H9 (cell line): ENCODE measurements at regions not wholly inside any gene's neighbourhood (a gene's known extent, or its start where the extent isn't known, plus 50 kb on each side); places are given as distances from the start of the nearest gene placed in this dataset.

Experiments
- DNase-seq: peaks from one replicate; pipeline ENCODE4 v3.0.0-alpha.2; 2017
- H2AFZ ChIP-seq: one replicate; pipeline ENCODE4 v1.6.1; 2013; ENCODE audit warnings: mild to moderate bottlenecking, low read length, control low read depth, moderate library complexity
- H2AK5ac ChIP-seq: 2 replicates; pipeline ENCODE4 v1.6.1; 2013; ENCODE audit warnings: low read length, control low read depth, mixed read lengths; ENCODE audit not compliant: insufficient read length
- H2BK120ac ChIP-seq: one replicate; pipeline ENCODE4 v1.6.1; 2013; ENCODE audit warnings: low read depth, mild to moderate bottlenecking, low read length, control low read depth, inconsistent platforms; ENCODE audit not compliant: poor library complexity, severe bottlenecking
- H2BK12ac ChIP-seq: 2 replicates; pipeline ENCODE4 v1.6.1; 2013; ENCODE audit warnings: low read length, control low read depth, mixed read lengths, low read depth; ENCODE audit not compliant: insufficient read length
- H2BK15ac ChIP-seq: 2 replicates; pipeline ENCODE4 v1.6.1; 2013; ENCODE audit warnings: low read depth, low read length, control low read depth
- H2BK20ac ChIP-seq: one replicate; pipeline ENCODE4 v1.6.1; 2013; ENCODE audit warnings: low read depth, mild to moderate bottlenecking, low read length, control low read depth, inconsistent platforms; ENCODE audit not compliant: poor library complexity, severe bottlenecking
- H2BK5ac ChIP-seq: 2 replicates; pipeline ENCODE4 v1.6.1; 2013; ENCODE audit warnings: low read length, control low read depth, mixed read lengths; ENCODE audit not compliant: insufficient read length
- H3K14ac ChIP-seq: 2 replicates; pipeline ENCODE4 v1.6.1; 2013; ENCODE audit warnings: low read length, control low read depth; ENCODE audit not compliant: insufficient read depth
- H3K18ac ChIP-seq: 2 replicates; pipeline ENCODE4 v1.6.1; 2013; ENCODE audit warnings: low read depth, mild to moderate bottlenecking, mixed read lengths, low read length, control low read depth; ENCODE audit not compliant: insufficient read length
- H3K23ac ChIP-seq: 2 replicates; pipeline ENCODE4 v1.6.1; 2013; ENCODE audit warnings: low read length, control low read depth, mixed read lengths, low read depth; ENCODE audit not compliant: insufficient read length
- H3K23me2 ChIP-seq: 2 replicates; pipeline ENCODE4 v1.6.1; 2013; ENCODE audit warnings: low read depth, mild to moderate bottlenecking, mixed read lengths, low read length, control low read depth; ENCODE audit not compliant: insufficient read length, poor library complexity, severe bottlenecking
- H3K27ac ChIP-seq: 2 replicates; pipeline ENCODE4 v1.5.1; 2013; ENCODE audit warnings: low read length, control low read depth, mixed read lengths, low read depth; ENCODE audit not compliant: insufficient read length
- H3K27me3 ChIP-seq: 2 replicates; pipeline ENCODE4 v1.6.1; 2013; ENCODE audit warnings: low read length, control low read depth, inconsistent platforms; ENCODE audit not compliant: insufficient read depth
- H3K4ac ChIP-seq: 2 replicates; pipeline ENCODE4 v1.6.1; 2013; ENCODE audit warnings: low read depth, mild to moderate bottlenecking, control low read depth, inconsistent platforms, low read length, moderate library complexity
- H3K4me1 ChIP-seq: 2 replicates; pipeline ENCODE4 v1.6.1; 2013; ENCODE audit warnings: low read length, control low read depth, inconsistent platforms; ENCODE audit not compliant: insufficient read depth
- H3K4me2 ChIP-seq: 2 replicates; pipeline ENCODE4 v1.6.1; 2013; ENCODE audit warnings: low read length, control low read depth, mixed read lengths; ENCODE audit not compliant: insufficient read length, insufficient read depth
- H3K56ac ChIP-seq: 2 replicates; pipeline ENCODE4 v1.6.1; 2013; ENCODE audit warnings: low read depth, mild to moderate bottlenecking, mixed read lengths, low read length, control low read depth; ENCODE audit not compliant: insufficient read length
- H3K79me1 ChIP-seq: 2 replicates; pipeline ENCODE4 v1.6.1; 2013; ENCODE audit warnings: low read depth, mild to moderate bottlenecking, moderate library complexity, low read length, control low read depth, inconsistent platforms; ENCODE audit not compliant: insufficient read depth, poor library complexity, severe bottlenecking
- H3K79me2 ChIP-seq: 2 replicates; pipeline ENCODE4 v1.6.1; 2013; ENCODE audit warnings: low read length, control low read depth, inconsistent platforms; ENCODE audit not compliant: insufficient read depth
- H3K9ac ChIP-seq: 2 replicates; pipeline ENCODE4 v1.6.1; 2013; ENCODE audit warnings: low read length, control low read depth, mixed read lengths; ENCODE audit not compliant: insufficient read length; ENCODE audit errors: extremely low read depth
- H3K9me3 ChIP-seq: one replicate; pipeline ENCODE4 v1.6.1; 2013; ENCODE audit warnings: low read depth, low read length, inconsistent platforms; ENCODE audit not compliant: control insufficient read depth
- H3T11ph ChIP-seq: one replicate; pipeline ENCODE4 v1.6.1; 2013; ENCODE audit warnings: mild to moderate bottlenecking, low read length, control low read depth, inconsistent platforms
- H4K20me1 ChIP-seq: one replicate; pipeline ENCODE4 v1.6.1; 2013; ENCODE audit not compliant: control insufficient read depth, insufficient read length, insufficient read depth
- H4K5ac ChIP-seq: 2 replicates; pipeline ENCODE4 v1.6.1; 2013; ENCODE audit warnings: low read depth, mild to moderate bottlenecking, mixed read lengths, low read length, control low read depth; ENCODE audit not compliant: insufficient read length
- H4K8ac ChIP-seq: replicated peaks from 2 replicates; pipeline ENCODE4 v1.6.1; 2013; ENCODE audit warnings: low read length, control low read depth, mixed read lengths, low read depth; ENCODE audit not compliant: insufficient read length
- H4K91ac ChIP-seq: 2 replicates; pipeline ENCODE4 v1.6.1; 2013; ENCODE audit warnings: low read depth, mild to moderate bottlenecking, moderate library complexity, mixed read lengths, low read length, control low read depth; ENCODE audit not compliant: insufficient read length
- H3K27ac Mint-ChIP-seq, 3 experiments: 2 replicates in 2 of 3; 3 replicates in 1 of 3; pipeline ENCODE4 v1.8.0; 2020 to 2021; ENCODE audit warnings: mixed read lengths in 3 of 3, mild to moderate bottlenecking in 1 of 3, moderate library complexity in 1 of 3
- H3K27me3 Mint-ChIP-seq: 2 replicates; pipeline ENCODE4 v1.8.0; 2021; ENCODE audit warnings: low read depth, mild to moderate bottlenecking, moderate library complexity, mixed read lengths
- H3K36me3 Mint-ChIP-seq, 3 experiments: 2 replicates in 2 of 3; 3 replicates in 1 of 3; pipeline ENCODE4 v1.8.0; 2020 to 2021; ENCODE audit warnings: low read depth in 3 of 3, mixed read lengths in 3 of 3; ENCODE audit not compliant: insufficient read depth in 1 of 3
- H3K4me1 Mint-ChIP-seq, 2 experiments: 2 replicates each; pipeline ENCODE4 v1.8.0; 2020; ENCODE audit warnings: mixed read lengths in 2 of 2
- H3K4me3 Mint-ChIP-seq, 2 experiments: 2 replicates in 1 of 2; 3 replicates in 1 of 2; pipeline ENCODE4 v1.8.0; 2020 to 2021; ENCODE audit warnings: mild to moderate bottlenecking in 2 of 2, mixed read lengths in 2 of 2, moderate library complexity in 1 of 2
- H3K9me3 Mint-ChIP-seq, 2 experiments: 2 replicates in 1 of 2; 3 replicates in 1 of 2; pipeline ENCODE4 v1.8.0; 2020; ENCODE audit warnings: mild to moderate bottlenecking in 2 of 2, mixed read lengths in 2 of 2, moderate library complexity in 1 of 2
- CTCF ChIP-seq: fragments of 200-600 bp; sonication (generic); conservative IDR thresholded peaks from 3 replicates; pipeline ENCODE4 v1.8.0; 2021; ENCODE audit warnings: antibody characterized with exemption, mild to moderate bottlenecking
- WGBS: extraction: QIAGEN DNeasy Blood & Tissue Kit; methylation state at CpG from one replicate; pipeline ENCODE4 v1.1.7; 2013; ENCODE audit warnings: missing lambda C conversion rate, low lambda C conversion rate, mixed read lengths; ENCODE audit not compliant: insufficient read length; ENCODE audit errors: extremely low coverage; 5-methylcytosine and 5-hydroxymethylcytosine counted together

- no peaks in the 10 kb centered on the region for H3K9me3 ChIP-seq
- no peak overlapping the region for H3K18ac ChIP-seq
- no peaks in the 10 kb centered on the region for H4K20me1 ChIP-seq
- DNase-seq = no peak
- H3K4me1 ChIP-seq = no peaks in the 10 kb centered on the region
- no peak overlapping the region for H4K91ac ChIP-seq
- no peak overlapping the region for H2BK12ac ChIP-seq
- no peaks in the 10 kb centered on the region for H3K27me3 ChIP-seq
- no peak overlapping the region for H3K4ac ChIP-seq
- H2BK20ac ChIP-seq = no peak overlapping the region
- no peak overlapping the region for H3K23ac ChIP-seq
- H3K79me1 ChIP-seq = no peaks in the 10 kb centered on the region
- H3K9ac ChIP-seq = no peak overlapping the region
- Mint-ChIP-seq H3K27me3 (peaks cover 2% of the 10 kb centered on the region), H3K4me3 (no peak overlapping the region), H3K27ac (no peak overlapping the region), H3K36me3 (no peaks in the 10 kb centered on the region; a peak in 1 of 7 replicates), H3K9me3 (peaks cover 0 to 7% of the 10 kb centered on the region in 2 experiments; a peak in 1 of 5 replicates), H3K4me1 (peaks cover 14 to 15% of the 10 kb centered on the region in 2 experiments)
- no peak overlapping the region for H3K14ac ChIP-seq
- H3T11ph ChIP-seq = no peak overlapping the region
- no peak overlapping the region for H2BK15ac ChIP-seq
- no peak overlapping the region for H2BK120ac ChIP-seq
- no peaks in the 10 kb centered on the region for H3K79me2 ChIP-seq
- no peak overlapping the region for H4K8ac ChIP-seq
- no peak overlapping the region for H2AFZ ChIP-seq
- H2AK5ac ChIP-seq = no peak overlapping the region
- H3K27ac ChIP-seq = no peak overlapping the region
- no peak for TF ChIP-seq CTCF
- no peak overlapping the region for H3K4me2 ChIP-seq
- no peak overlapping the region for H3K56ac ChIP-seq
- WGBS = no CpG with 5 or more reads among the region's 5 CpGs
- H3K23me2 ChIP-seq = no peaks in the 10 kb centered on the region
- H2BK5ac ChIP-seq = no peak overlapping the region
- H4K5ac ChIP-seq = no peak overlapping the region
Measured at GRCh38 chr20:50323777-50324775, 133.4 kb downstream of the CEBPB start.
